ENCODE measurements at regions not wholly inside any gene's neighbourhood (a gene's known extent, or its start where the extent isn't known, plus 50 kb on each side); places are given as distances from the start of the nearest gene placed in this dataset.
A peak's percentile ranks its signal among the peaks of the same experiment; 100 is the strongest.
"Not testable (repeated sequence)": the region's sequence is repeated elsewhere in the genome, so short reads cannot be mapped to it uniquely, and the experiment has no call there.

DNA sequence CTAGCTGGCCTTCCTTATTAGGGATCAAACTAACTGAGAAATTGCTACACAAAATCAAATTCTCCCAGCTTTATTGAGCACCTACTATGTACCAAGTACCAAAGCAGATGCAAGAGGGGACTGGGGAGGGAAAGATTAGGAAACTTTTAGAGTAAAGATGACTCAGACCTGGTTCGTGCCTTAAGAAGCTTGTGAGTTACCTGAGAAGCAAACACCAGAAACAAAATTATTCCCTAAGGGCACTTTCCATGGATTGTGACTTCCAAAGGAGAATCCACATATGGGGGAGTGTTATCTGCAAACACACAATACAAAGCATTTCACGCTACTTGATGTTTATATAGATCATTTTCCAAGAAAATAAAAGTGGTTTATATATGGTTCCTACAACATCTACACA lies 326.9 kb upstream of the HNRNPA3 start:
- no peak for DNase-seq

DNA sequence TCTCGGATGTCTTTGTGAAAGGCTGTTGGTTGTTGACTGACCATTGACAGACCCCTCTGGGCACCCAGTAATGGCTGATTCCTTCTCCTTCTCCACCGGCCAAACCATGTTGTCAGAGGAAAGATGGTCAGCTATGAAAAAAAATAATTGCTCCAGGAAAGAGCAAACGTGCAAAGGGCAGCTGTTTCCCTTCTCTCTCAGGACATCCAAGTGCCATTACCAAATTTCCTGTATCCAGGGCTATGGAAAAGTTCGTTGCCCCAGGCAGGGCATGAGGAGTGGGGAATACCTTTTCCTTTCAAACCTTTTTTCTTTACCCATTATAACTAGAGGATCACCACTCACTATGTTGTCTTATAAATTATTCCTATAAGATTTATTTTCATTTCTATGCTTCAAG lies 321.5 kb upstream of the HNRNPA3 start:
- no peak for DNase-seq

DNA sequence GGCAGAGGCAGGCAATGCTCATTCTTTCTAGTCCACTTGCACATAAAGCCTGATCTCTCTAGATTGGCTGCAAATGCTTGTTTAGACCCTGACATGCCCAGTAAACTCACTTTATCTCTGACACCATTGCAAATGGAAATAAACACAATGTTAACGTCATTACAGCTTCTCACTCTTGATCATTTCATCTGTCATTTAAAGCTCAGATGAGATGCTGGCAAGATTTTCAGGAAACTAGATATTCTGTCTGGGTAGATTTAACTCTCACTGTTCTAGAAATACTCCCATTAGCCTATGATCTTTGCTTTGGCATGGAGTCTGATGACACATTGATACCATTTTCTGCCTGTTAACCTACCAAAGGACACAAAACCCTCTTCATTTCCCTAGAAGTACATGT lies 320.7 kb upstream of the HNRNPA3 start:
- no peak for DNase-seq

- DNase-seq: peak; percentile 7
Observed at GRCh38 chr2:176892676-176893226, 319.8 kb upstream of the HNRNPA3 start.

- no peak for DNase-seq
Observed at GRCh38 chr2:176895158-176895557, 317.4 kb upstream of the HNRNPA3 start.

GRCh38 chr2:176902454-176902853 lies 310.1 kb upstream of the HNRNPA3 start:
- no peak for DNase-seq

GRCh38 chr2:176904053-176904452 lies 308.5 kb upstream of the HNRNPA3 start:
- not testable (repeated sequence) for DNase-seq

GRCh38 chr2:176907341-176907740 lies 305.3 kb upstream of the HNRNPA3 start:
- DNase-seq: no peak

GRCh38 chr2:176910828-176911227 lies 301.8 kb upstream of the HNRNPA3 start:
- DNase-seq: no peak

- no peak for DNase-seq
Observed at GRCh38 chr2:176913955-176914354, 298.6 kb upstream of the HNRNPA3 start.

DNA sequence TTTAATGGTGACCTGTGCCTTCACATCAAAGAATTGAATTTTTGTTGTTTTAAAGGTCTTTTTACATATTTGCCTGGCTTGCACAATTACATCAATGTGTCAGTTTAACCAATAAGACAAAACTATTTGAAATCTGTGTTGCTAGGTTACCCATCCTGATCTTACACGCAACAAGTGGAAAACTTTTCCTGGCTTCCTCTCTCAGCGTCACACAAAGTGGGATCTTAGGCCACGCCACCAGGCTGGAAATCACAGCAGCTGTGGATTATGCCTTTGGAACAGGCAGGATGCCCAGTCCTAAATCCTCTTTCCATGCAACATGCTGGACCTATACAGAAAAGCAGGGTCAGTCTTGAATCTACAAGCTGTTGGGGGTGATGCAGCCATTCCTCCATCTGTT lies 298.2 kb upstream of the HNRNPA3 start:
- DNase-seq: no peak

DNA sequence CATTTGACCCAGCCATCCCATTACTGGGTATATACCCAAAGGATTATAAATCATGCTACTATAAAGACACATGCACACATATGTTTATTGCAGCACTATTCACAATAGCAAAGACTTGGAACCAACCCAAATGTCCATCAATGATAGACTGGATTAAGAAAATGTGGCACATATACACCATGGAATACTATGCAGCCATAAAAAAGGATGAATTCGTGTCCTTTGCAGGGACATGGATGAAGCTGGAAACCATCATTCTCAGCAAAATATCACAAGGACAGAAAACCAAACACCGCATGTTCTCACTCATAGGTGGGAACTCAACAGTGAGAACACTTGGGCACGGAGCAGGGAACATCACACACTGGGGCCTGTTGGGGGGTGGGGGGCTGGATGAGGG lies 290.0 kb upstream of the HNRNPA3 start:
- not testable (repeated sequence) for DNase-seq

DNA sequence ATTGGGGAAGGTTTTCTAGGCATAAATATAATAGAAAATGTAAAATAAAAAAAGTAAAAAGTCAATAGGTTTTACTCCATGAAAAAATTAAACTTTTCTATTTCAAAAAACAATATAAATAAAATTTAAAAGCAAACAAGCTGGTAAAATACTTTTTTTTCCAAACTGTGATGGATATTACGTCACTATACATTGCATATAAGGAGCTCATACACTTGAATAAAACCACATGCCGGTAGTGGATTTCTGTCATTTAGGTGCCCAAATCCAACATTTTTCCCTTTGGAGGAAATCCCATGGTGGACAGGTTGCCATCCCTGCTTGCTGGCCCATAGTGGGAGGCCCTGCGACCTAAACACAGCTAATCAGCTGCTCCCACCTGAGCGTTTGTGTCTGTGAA lies 289.4 kb upstream of the HNRNPA3 start:
- no peak for DNase-seq

DNA sequence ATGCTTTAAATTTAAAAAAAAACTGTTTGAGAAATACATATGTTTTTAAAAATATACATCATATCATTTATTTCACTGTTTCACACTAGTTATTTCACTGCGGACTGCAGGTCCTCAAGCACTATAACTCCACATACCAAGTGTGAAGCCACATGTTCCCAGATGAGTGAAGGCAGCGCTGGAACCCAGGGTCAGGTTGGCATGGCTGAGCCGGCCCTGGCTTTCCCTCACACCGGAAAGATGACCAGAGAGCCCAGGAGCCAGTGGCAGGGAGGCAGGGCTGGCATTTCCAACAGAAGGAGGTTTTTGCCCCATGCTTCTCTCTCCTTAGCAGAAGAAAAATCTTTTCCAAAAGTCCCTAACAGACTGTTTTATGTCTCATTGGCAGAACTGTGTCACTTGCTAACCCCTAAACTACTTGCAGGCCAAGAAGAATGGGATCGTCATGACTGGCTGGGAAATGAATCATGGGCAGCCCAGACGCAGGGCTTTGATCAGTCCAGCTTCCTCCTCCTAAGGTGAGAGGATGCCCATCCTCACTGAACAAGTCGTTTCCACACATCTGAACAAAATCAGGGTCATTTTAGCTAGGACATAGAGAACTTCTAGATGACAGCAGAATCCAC lies 287.6 kb upstream of the HNRNPA3 start:
- DNase-seq: no peak

- DNase-seq: no peak
Observed at GRCh38 chr2:176926453-176926852, 286.1 kb upstream of the HNRNPA3 start.

DNA sequence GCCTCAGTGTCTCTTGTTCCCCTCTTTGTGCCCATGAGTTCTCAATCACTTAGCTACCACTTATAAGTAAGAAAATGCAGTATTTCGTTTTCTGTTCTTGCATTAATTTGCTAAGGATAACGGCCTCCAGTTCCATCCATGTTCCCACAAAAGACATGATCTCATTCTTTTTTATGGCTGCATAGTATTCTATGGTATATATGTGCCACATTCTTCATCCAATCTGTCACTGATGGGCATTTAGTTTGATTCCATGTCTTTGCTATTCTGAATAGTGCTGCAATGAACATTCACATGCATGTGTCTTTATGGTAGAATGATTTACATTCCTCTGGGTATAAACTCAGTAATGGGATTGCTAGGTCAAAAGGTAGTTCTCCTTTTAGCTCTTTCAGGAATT lies 283.2 kb upstream of the HNRNPA3 start:
- DNase-seq: not testable (repeated sequence)

DNA sequence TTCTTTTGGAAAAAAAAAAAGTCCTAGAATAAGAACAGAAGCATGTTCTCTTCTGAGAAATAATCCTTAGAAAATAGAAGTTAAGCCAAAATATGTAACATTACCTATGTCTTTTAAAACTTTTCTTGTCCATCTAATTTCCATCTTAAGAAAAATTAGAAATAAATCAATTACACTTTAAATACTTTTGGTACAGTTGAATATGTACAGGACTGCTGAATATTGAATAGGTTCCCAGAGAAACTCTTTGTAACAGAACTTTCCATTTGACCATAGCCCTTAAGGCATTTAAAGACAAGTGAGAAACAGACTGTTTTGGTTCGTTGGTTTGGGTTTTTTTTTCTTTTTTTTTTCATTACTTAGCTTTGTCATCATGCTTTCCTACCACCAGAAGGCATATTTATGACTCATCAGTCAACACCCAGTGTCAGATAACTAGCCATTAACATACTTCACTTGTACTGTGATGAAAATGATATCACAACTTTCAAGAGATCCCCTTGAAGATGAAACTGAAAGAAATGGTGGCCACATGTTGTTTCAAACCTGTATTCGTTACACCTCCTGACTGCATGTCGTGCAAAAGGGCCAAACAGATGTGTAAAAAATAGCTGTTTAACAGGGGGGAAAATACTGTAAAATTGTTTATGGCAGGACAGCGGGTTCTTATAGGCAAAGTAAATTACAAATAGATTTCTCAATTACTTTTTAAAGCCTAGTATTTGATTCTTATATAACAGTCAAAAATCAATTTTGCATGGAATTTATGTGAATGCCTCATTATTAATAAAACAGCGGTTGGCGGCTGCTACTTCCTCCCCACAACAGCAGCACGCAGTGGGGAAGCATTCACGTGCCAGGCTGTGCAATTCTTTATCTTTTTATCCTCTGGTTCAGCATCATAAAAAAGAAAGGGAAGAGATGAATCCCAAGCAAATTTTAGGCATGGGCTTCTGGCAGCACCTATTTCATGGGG lies 280.7 kb upstream of the HNRNPA3 start:
- no peak for DNase-seq

DNA sequence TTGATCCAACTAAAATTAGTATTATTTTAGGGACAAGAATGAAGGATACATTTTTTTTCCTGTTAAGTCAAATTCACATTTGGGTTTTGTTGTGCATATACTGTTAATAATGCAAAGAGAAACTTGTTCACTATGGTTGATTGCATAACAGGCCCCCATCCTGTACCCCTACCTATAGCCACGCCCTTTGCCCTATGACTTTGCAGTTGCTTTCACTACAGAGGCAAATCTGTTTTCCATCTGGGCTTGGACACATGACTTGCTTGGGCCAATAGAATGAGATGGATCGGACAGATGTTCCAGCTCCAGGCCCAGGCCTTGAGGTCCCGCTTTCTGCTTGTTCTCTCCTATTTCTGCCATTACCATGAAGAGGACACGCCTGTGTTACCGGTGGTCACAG lies 278.5 kb upstream of the HNRNPA3 start:
- no peak for DNase-seq

DNA sequence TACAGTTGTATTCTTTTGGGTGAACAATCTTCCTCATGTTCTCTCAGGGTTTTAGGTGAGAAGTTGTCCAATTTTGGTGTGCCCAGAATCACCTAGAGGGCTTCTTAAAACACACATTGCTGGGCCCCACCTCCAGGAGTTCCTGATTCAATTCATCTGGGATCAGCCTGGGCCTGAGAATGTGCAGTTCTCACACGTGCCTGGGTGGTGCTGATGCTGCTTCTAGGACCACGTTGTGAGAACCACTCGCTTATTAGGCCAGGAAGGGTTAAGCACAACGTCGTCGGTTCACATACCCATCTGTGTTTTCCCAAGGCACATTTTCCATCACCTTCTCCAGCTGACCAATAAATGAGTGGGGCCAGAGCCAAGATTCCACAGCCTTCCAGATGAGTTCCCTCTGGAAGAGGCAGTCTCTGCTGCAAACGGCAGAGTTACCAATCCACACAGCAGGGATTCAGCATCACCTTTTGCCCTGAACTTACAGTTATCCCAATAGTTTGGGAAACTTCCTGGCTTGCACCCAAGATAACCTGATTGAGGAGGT lies 277.7 kb upstream of the HNRNPA3 start:
- no peak for DNase-seq

DNA sequence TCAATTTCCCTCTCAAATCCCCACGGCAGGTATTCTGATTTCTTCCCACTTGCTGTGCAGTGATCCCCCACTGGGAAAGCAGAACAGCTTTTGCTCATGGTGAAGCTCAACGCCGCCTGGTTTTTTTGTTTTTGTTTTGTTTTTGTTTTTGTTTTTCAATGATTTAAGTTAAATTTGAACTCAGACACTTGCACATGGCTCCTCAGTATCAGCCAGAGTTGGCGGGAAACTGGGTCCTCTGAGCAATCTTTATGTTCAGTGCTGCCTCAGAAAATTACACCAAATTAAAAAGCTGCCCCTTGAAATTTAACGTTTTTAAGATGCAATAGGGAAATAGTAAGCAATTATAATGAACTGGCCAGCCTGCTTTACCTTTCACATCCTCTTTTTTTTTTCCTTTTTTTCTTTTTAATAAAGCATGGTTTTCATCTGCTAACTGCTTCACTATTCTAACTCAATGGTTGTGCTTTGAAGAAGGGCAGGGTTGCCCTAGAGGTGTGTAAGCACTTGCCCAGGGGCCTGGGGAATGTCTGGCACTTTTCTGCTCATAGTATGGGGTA lies 277.0 kb upstream of the HNRNPA3 start:
- no peak for DNase-seq

GRCh38 chr2:176936410-176936809 lies 276.2 kb upstream of the HNRNPA3 start:
- no peak for DNase-seq

GRCh38 chr2:176944998-176945397 lies 267.6 kb upstream of the HNRNPA3 start:
- no peak for DNase-seq

DNA sequence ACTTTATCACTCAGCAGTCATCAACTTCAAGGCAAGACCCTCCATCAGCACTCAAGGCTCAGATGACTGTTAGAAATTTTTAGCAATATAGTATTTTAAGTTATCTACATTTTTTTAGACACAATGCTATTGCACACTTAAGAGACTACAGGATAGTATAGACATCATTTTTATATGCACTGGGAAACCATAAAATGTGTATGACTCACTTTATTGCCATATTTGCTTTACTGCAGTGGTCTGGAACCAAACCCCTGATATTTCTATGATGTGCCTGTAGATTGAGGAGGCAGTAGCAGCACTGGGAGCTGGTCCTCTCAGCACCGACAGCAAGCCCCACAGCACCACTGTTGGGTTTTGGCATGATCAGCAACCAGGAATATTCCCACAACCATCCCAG lies 264.8 kb upstream of the HNRNPA3 start:
- no peak for DNase-seq
